HUES48 (cell line): ENCODE measurements at regions not wholly inside any gene's neighbourhood (a gene's known extent, or its start where the extent isn't known, plus 50 kb on each side); places are given as distances from the start of the nearest gene placed in this dataset.

Experiments used
- H3K27ac ChIP-seq: one replicate; pipeline ENCODE4 v1.7.0; 2013; ENCODE audit warnings: low read depth, low read length, inconsistent platforms
- H3K27me3 ChIP-seq: 2 replicates; pipeline ENCODE4 v1.6.1; 2013; ENCODE audit warnings: mild to moderate bottlenecking, low read length; ENCODE audit not compliant: control insufficient read depth, insufficient read depth
- H3K36me3 ChIP-seq: 2 replicates; pipeline ENCODE4 v1.6.1; 2013; ENCODE audit warnings: low read length; ENCODE audit not compliant: control insufficient read depth, insufficient read depth
- H3K4me1 ChIP-seq: 2 replicates; pipeline ENCODE4 v1.6.1; 2013; ENCODE audit warnings: mild to moderate bottlenecking, low read length; ENCODE audit not compliant: control insufficient read depth, insufficient read depth
- H3K4me3 ChIP-seq: 2 replicates; pipeline ENCODE4 v1.5.1; 2013; ENCODE audit warnings: mild to moderate bottlenecking, low read depth, low read length
- H3K9ac ChIP-seq: 2 replicates; pipeline ENCODE4 v1.6.1; 2013; ENCODE audit warnings: mild to moderate bottlenecking, low read depth, low read length, moderate library complexity
- H3K9me3 ChIP-seq: 2 replicates; pipeline ENCODE4 v1.6.1; 2013; ENCODE audit warnings: low read length; ENCODE audit not compliant: control insufficient read depth, insufficient read depth

DNA sequence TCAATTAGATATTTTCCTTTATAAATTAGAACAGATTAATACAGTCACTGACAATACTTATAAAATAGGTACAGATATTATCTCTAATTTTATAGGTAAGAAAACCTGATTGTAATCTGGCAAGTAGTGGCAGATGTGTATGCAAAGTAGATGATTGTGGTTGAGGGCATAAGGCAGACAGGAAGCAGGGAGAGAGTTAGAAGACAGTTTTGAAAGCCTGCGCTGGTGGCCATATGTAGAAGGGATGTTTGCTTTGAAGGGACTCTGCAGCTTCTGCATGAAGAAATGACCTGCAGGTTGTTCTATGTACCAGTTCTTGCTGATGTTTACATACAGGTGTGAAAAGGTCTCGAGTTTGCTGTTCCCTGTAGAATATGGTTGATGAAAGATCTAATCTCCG, 416.3 kb upstream of the SLIT2 start:
- Histone ChIP-seq H3K4me1 (no peaks in the 10 kb centered on the region), H3K4me3 (no peak overlapping the region), H3K9ac (no peak overlapping the region), H3K27ac (no peak overlapping the region), H3K27me3 (no peaks in the 10 kb centered on the region), H3K9me3 (no peaks in the 10 kb centered on the region), H3K36me3 (no peaks in the 10 kb centered on the region)

- no peak overlapping the region for H3K9ac ChIP-seq
- H3K27ac ChIP-seq, result no peak overlapping the region
- H3K4me3 ChIP-seq, result no peak overlapping the region
- no peaks in the 10 kb centered on the region for H3K4me1 ChIP-seq
- H3K27me3 ChIP-seq, result no peaks in the 10 kb centered on the region
- H3K36me3 ChIP-seq, result no peaks in the 10 kb centered on the region
- H3K9me3 ChIP-seq, result no peaks in the 10 kb centered on the region
Observed at GRCh38 chr4:19832411-19832810, 419.3 kb upstream of the SLIT2 start.

- Histone ChIP-seq H3K9me3 (no peaks in the 10 kb centered on the region), H3K9ac (no peak overlapping the region), H3K4me3 (no peak overlapping the region), H3K27me3 (no peaks in the 10 kb centered on the region), H3K36me3 (no peaks in the 10 kb centered on the region), H3K27ac (no peak overlapping the region), H3K4me1 (no peaks in the 10 kb centered on the region)
Observed at GRCh38 chr4:19831644-19832285, 419.9 kb upstream of the SLIT2 start.

- no peaks in the 10 kb centered on the region for H3K27me3 ChIP-seq
- no peak overlapping the region for H3K9ac ChIP-seq
- H3K27ac ChIP-seq, result no peak overlapping the region
- no peaks in the 10 kb centered on the region for H3K36me3 ChIP-seq
- H3K4me3 ChIP-seq, result no peak overlapping the region
- H3K4me1 ChIP-seq, result no peaks in the 10 kb centered on the region
- H3K9me3 ChIP-seq, result no peaks in the 10 kb centered on the region
Observed at GRCh38 chr4:19829101-19829500, 422.6 kb upstream of the SLIT2 start.

GRCh38 chr4:19823781-19824180, 427.9 kb upstream of the SLIT2 start:
- H3K36me3 ChIP-seq, result no peaks in the 10 kb centered on the region
- no peaks in the 10 kb centered on the region for H3K9me3 ChIP-seq
- H3K4me3 ChIP-seq, result no peak overlapping the region
- H3K27ac ChIP-seq, result no peak overlapping the region
- H3K27me3 ChIP-seq, result no peaks in the 10 kb centered on the region
- no peak overlapping the region for H3K9ac ChIP-seq
- no peaks in the 10 kb centered on the region for H3K4me1 ChIP-seq

GRCh38 chr4:19819737-19820136, 432.0 kb upstream of the SLIT2 start:
- Histone ChIP-seq H3K36me3 (no peaks in the 10 kb centered on the region), H3K9ac (no peak overlapping the region), H3K4me3 (no peak overlapping the region), H3K27ac (no peak overlapping the region), H3K4me1 (no peaks in the 10 kb centered on the region), H3K9me3 (no peaks in the 10 kb centered on the region), H3K27me3 (no peaks in the 10 kb centered on the region)

DNA sequence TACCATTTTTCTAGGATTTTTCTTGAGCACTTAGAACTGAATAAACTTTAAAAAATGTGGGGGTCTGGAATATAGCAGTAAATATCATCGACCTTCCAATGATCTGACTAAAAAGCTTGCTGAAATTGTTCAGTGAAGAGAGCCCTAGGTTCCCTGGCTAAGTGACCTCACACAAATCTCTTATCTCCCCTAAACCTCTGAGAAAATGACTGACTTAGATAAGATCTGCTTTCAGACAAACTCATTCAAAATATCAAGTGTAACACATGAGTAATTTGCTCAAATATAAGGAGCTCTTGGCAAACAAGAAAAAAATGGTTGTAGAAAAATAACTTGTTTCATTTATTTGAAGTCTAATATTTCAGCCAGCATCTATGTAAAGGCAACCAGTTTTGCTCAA, 441.7 kb upstream of the SLIT2 start:
- no peak overlapping the region for H3K4me3 ChIP-seq
- H3K36me3 ChIP-seq, result no peaks in the 10 kb centered on the region
- H3K4me1 ChIP-seq, result no peaks in the 10 kb centered on the region
- no peak overlapping the region for H3K27ac ChIP-seq
- H3K9ac ChIP-seq, result no peak overlapping the region
- H3K27me3 ChIP-seq, result no peaks in the 10 kb centered on the region
- H3K9me3 ChIP-seq, result no peaks in the 10 kb centered on the region

GRCh38 chr4:19807505-19807904, 444.2 kb upstream of the SLIT2 start:
- Histone ChIP-seq H3K4me1 (no peaks in the 10 kb centered on the region), H3K36me3 (no peaks in the 10 kb centered on the region), H3K9me3 (no peaks in the 10 kb centered on the region), H3K4me3 (no peak overlapping the region), H3K27ac (no peak overlapping the region), H3K9ac (no peak overlapping the region), H3K27me3 (no peaks in the 10 kb centered on the region)

DNA sequence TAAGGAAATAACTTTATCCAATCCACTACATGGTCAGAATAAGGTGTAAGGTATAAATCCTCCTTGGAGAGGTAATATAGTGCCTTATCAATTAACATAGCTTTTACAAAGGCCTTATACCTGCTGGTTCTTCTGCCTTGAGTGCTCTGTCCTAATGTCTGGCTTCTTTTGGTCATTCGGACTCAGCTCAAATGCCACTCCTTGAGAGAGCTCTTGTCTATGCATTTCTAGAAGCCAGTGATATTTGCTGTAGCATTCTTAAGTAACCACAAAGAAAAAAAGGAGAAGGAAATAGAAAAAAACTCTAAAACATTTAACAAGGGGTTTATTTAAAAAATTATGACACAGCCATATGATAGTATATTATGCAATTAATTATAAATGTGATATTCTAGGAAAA, 444.8 kb upstream of the SLIT2 start:
- no peaks in the 10 kb centered on the region for H3K9me3 ChIP-seq

DNA sequence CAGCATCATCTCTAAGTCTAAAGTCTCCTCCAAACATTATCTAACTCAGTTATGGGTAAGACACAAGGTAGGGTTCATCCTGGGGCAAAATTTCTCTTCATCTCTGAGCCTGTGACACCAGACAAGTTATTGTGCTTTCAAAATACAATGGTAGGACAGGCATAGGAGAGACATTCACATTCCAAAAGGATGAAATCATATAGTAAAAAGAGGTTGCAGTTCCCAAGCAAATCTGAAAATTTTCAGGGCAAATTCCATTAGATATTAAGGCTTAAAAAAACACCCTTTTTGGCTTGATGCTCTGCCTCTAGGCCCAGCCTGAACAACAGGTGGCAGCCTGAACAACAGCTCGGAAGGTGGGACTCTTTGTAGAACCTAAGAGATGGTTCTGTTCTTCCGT, 448.3 kb upstream of the SLIT2 start:
- no peaks in the 10 kb centered on the region for H3K36me3 ChIP-seq
- no peak overlapping the region for H3K4me3 ChIP-seq
- no peak overlapping the region for H3K9ac ChIP-seq
- H3K27me3 ChIP-seq, result no peaks in the 10 kb centered on the region
- no peak overlapping the region for H3K27ac ChIP-seq
- no peaks in the 10 kb centered on the region for H3K9me3 ChIP-seq
- H3K4me1 ChIP-seq, result no peaks in the 10 kb centered on the region

More for the DNA sequence above, 444.8 kb upstream of the SLIT2 start:
- Histone ChIP-seq H3K27me3 (no peaks in the 10 kb centered on the region), H3K9ac (no peak overlapping the region), H3K27ac (no peak overlapping the region), H3K4me1 (no peaks in the 10 kb centered on the region), H3K36me3 (no peaks in the 10 kb centered on the region), H3K4me3 (no peak overlapping the region)

GRCh38 chr4:19793831-19794230, 457.9 kb upstream of the SLIT2 start:
- H3K27me3 ChIP-seq, result no peaks in the 10 kb centered on the region
- no peaks in the 10 kb centered on the region for H3K36me3 ChIP-seq
- H3K27ac ChIP-seq, result no peak overlapping the region
- no peak overlapping the region for H3K9ac ChIP-seq
- no peaks in the 10 kb centered on the region for H3K4me1 ChIP-seq
- no peak overlapping the region for H3K4me3 ChIP-seq
- H3K9me3 ChIP-seq, result 0 out of 2 replicates have a peak, but pooled peaks cover 5% of the 10 kb centered on the region
